Osteoblast (primary cell): ENCODE measurements at regions not wholly inside any gene's neighbourhood (a gene's known extent, or its start where the extent isn't known, plus 50 kb on each side); places are given as distances from the start of the nearest gene placed in this dataset.

Experiments
- DNase-seq: peaks from one replicate; pipeline ENCODE4 v3.0.0; 2011; ENCODE audit warnings: low spot score, mixed read lengths; ENCODE audit not compliant: insufficient read length; ENCODE audit errors: missing footprints
- H2AFZ ChIP-seq: 2 replicates; pipeline ENCODE4 v1.6.0; 2011; ENCODE audit warnings: mild to moderate bottlenecking, low read length
- H3K27ac ChIP-seq: 2 replicates; pipeline ENCODE4 v1.5.1; 2011; ENCODE audit warnings: mild to moderate bottlenecking, low read depth, low read length, moderate library complexity
- H3K27me3 ChIP-seq: 2 replicates; pipeline ENCODE4 v1.6.0; 2012; ENCODE audit warnings: mild to moderate bottlenecking, control low read depth, inconsistent platforms, low read length, moderate library complexity; ENCODE audit not compliant: insufficient read depth
- H3K36me3 ChIP-seq: 2 replicates; pipeline ENCODE4 v1.5.1; 2011; ENCODE audit warnings: mild to moderate bottlenecking, low read length, control low read depth, moderate library complexity; ENCODE audit not compliant: insufficient read depth
- H3K4me1 ChIP-seq: 2 replicates; pipeline ENCODE4 v1.5.1; 2011; ENCODE audit warnings: mild to moderate bottlenecking, low read length, control low read depth, moderate library complexity; ENCODE audit not compliant: insufficient read depth
- H3K4me2 ChIP-seq: 2 replicates; pipeline ENCODE4 v1.6.0; 2011; ENCODE audit warnings: mild to moderate bottlenecking, low read length; ENCODE audit not compliant: insufficient read depth
- H3K4me3 ChIP-seq: fragments of 200-600 bp; sonication (generic); 3 replicates; pipeline ENCODE4 v1.5.1; 2012; ENCODE audit warnings: mild to moderate bottlenecking, low read length, inconsistent platforms; ENCODE audit not compliant: insufficient read depth
- H3K79me2 ChIP-seq: 2 replicates; pipeline ENCODE4 v1.6.0; 2012; ENCODE audit warnings: mild to moderate bottlenecking, low read length, control low read depth, inconsistent platforms; ENCODE audit not compliant: insufficient read depth
- H3K9me3 ChIP-seq: 2 replicates; pipeline ENCODE4 v1.5.1; 2011; ENCODE audit warnings: low read depth, low read length, control low read depth
- H4K20me1 ChIP-seq: 2 replicates; pipeline ENCODE4 v1.6.0; 2012; ENCODE audit warnings: mild to moderate bottlenecking, low read length, control low read depth; ENCODE audit not compliant: insufficient read depth
- TF ChIP-seq, protein P1 (sequence below): IDR thresholded peaks from 2 replicates; pipeline ENCODE4 v1.5.1; 2011; ENCODE audit warnings: mild to moderate bottlenecking, low read depth, low read length, moderate library complexity; ENCODE audit errors: extremely low read depth

DNA sequence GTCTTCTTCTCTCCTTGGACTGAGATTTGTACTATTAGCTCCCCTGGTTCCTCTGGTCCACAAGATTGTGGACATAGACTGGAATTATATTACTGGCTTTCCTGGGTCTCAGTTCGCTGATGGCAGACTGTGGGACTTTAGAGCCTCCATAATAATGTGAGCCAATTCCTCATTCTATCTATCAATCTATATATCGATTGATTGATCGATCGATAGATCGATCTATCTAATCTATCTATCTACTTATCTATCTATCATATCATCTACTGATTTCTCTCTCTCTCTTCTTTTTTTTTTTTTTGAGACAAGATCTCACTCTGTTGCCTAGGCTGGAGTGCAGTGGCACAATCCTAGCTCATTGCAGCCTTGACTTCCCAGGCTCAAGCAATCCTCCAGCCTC lies 51.5 kb upstream of the DDR1 start:
- Histone ChIP-seq H3K9me3 (no peaks in the 10 kb centered on the region), H3K79me2 (no peaks in the 10 kb centered on the region), H3K36me3 (no peaks in the 10 kb centered on the region), H3K27ac (no peak overlapping the region), H3K4me2 (no peak overlapping the region), H4K20me1 (no peaks in the 10 kb centered on the region), H3K27me3 (no peaks in the 10 kb centered on the region), H3K4me1 (peaks cover 35% of the 10 kb centered on the region), H3K4me3 (no peak overlapping the region), H2AFZ (no peak overlapping the region)
- TF ChIP-seq, protein P1, sequence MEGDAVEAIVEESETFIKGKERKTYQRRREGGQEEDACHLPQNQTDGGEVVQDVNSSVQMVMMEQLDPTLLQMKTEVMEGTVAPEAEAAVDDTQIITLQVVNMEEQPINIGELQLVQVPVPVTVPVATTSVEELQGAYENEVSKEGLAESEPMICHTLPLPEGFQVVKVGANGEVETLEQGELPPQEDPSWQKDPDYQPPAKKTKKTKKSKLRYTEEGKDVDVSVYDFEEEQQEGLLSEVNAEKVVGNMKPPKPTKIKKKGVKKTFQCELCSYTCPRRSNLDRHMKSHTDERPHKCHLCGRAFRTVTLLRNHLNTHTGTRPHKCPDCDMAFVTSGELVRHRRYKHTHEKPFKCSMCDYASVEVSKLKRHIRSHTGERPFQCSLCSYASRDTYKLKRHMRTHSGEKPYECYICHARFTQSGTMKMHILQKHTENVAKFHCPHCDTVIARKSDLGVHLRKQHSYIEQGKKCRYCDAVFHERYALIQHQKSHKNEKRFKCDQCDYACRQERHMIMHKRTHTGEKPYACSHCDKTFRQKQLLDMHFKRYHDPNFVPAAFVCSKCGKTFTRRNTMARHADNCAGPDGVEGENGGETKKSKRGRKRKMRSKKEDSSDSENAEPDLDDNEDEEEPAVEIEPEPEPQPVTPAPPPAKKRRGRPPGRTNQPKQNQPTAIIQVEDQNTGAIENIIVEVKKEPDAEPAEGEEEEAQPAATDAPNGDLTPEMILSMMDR, result no peak
- no peak for DNase-seq

DNA sequence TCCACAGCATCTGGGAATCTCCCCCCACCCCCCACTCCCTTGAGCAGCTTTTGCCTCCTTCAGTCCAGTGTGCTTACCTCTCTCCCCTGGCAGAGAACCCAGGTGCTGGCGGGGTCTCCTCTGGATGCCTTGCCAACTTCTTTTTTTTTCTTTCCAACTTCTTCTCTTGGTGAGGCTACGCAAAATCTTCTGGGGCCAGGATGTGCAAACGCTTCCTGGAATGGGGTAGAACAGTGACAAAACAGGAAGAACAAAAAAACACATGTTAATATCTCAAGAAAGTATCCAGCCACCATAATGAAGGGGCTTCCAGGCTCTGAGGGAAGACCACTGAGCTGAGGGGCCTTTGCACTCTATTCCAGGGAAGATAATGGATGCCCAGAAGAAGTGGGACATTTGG lies 53.9 kb upstream of the DDR1 start:
- no peak overlapping the region for H3K27ac ChIP-seq
- peak; percentile 6 for DNase-seq
- no peak overlapping the region for H3K4me3 ChIP-seq

DNA sequence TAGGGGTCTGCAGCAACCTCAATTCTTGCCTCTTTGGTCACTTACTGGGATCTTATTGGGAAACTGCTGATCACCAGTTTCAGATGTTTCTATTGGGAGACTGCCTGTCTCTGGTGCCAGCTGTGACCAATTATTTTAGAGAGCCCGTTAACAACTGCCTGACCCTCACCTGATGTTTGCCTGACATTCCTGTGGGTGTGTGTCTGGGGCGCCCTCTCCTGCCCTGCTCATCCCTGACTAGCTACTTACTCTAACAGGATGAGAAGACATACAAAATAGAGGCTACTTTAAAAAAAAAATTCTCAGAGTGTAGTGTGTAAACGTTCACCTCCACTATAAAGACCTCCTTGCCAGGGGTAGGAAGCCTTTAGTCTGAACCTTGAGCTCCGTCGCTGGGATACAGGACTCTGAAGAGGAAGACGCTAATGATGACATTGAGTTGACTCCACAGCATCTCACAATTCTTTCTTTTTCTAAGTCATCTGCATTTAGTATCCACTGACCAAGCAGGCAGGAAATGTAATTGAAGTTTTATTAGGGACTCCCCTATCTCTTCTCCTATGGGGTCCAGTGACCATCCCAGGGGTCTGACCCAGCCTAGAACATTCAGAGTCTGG lies 54.6 kb upstream of the DDR1 start:
- H2AFZ ChIP-seq, result no peak overlapping the region
- H3K4me1 ChIP-seq, result peaks cover 16% of the 10 kb centered on the region
- TF ChIP-seq, protein P1, result no peak
- H4K20me1 ChIP-seq, result no peaks in the 10 kb centered on the region
- H3K27me3 ChIP-seq, result no peaks in the 10 kb centered on the region
- H3K27ac ChIP-seq, result no peak overlapping the region
- H3K4me2 ChIP-seq, result no peak overlapping the region
- no peaks in the 10 kb centered on the region for H3K36me3 ChIP-seq
- no peaks in the 10 kb centered on the region for H3K9me3 ChIP-seq
- DNase-seq, result no peak
- no peaks in the 10 kb centered on the region for H3K79me2 ChIP-seq
- no peak overlapping the region for H3K4me3 ChIP-seq

More for the DNA sequence above, 53.9 kb upstream of the DDR1 start:
- Histone ChIP-seq H3K4me2 (no peak overlapping the region), H3K36me3 (no peaks in the 10 kb centered on the region), H3K9me3 (no peaks in the 10 kb centered on the region), H3K4me1 (peaks cover 23% of the 10 kb centered on the region), H3K27me3 (no peaks in the 10 kb centered on the region), H3K79me2 (no peaks in the 10 kb centered on the region), H2AFZ (no peak overlapping the region), H4K20me1 (no peaks in the 10 kb centered on the region)
- TF ChIP-seq, protein P1, result no peak

DNA sequence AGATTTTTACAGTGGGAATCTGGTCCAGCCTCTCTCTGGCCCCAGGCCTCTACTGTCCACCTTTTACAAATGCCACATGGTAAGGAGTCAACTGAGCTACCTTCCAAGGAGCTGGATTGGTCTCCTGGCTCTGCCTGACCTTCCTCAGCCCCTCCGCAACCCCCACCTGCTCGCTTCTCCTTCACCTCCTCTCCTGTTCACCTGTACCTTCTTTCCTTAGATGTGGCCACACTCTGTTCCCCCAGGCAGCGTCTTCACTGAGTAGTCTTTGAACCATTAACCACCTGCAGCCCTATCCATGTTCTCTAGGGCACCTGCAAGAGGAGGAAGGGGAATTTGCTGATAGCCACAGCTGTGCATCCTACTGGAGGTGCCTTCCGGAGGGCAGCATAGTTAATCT lies 55.3 kb upstream of the DDR1 start:
- peak overlapping the region; percentile 80 for H3K27ac ChIP-seq
- no peaks in the 10 kb centered on the region for H3K27me3 ChIP-seq
- H4K20me1 ChIP-seq, result no peaks in the 10 kb centered on the region
- no peaks in the 10 kb centered on the region for H3K79me2 ChIP-seq
- peaks cover 12% of the 10 kb centered on the region for H3K4me1 ChIP-seq
- H3K9me3 ChIP-seq, result no peaks in the 10 kb centered on the region
- no peak for DNase-seq
- no peak overlapping the region for H3K4me2 ChIP-seq
- H3K36me3 ChIP-seq, result no peaks in the 10 kb centered on the region
- H3K4me3 ChIP-seq, result no peak overlapping the region
- H2AFZ ChIP-seq, result peak overlapping the region; percentile 78
- TF ChIP-seq, protein P1, result no peak
